H9 (cell line): ENCODE measurements at regions not wholly inside any gene's neighbourhood (a gene's known extent, or its start where the extent isn't known, plus 50 kb on each side); places are given as distances from the start of the nearest gene placed in this dataset.

ENCODE experiments used
- DNase-seq: peaks from one replicate; pipeline ENCODE4 v3.0.0-alpha.2; 2017
- H2AFZ ChIP-seq: one replicate; pipeline ENCODE4 v1.6.1; 2013; ENCODE audit warnings: mild to moderate bottlenecking, low read length, control low read depth, moderate library complexity
- H2AK5ac ChIP-seq: 2 replicates; pipeline ENCODE4 v1.6.1; 2013; ENCODE audit warnings: low read length, control low read depth, mixed read lengths; ENCODE audit not compliant: insufficient read length
- H2BK120ac ChIP-seq: one replicate; pipeline ENCODE4 v1.6.1; 2013; ENCODE audit warnings: low read depth, mild to moderate bottlenecking, low read length, control low read depth, inconsistent platforms; ENCODE audit not compliant: poor library complexity, severe bottlenecking
- H2BK12ac ChIP-seq: 2 replicates; pipeline ENCODE4 v1.6.1; 2013; ENCODE audit warnings: low read length, control low read depth, mixed read lengths, low read depth; ENCODE audit not compliant: insufficient read length
- H2BK15ac ChIP-seq: 2 replicates; pipeline ENCODE4 v1.6.1; 2013; ENCODE audit warnings: low read depth, low read length, control low read depth
- H2BK20ac ChIP-seq: one replicate; pipeline ENCODE4 v1.6.1; 2013; ENCODE audit warnings: low read depth, mild to moderate bottlenecking, low read length, control low read depth, inconsistent platforms; ENCODE audit not compliant: poor library complexity, severe bottlenecking
- H2BK5ac ChIP-seq: 2 replicates; pipeline ENCODE4 v1.6.1; 2013; ENCODE audit warnings: low read length, control low read depth, mixed read lengths; ENCODE audit not compliant: insufficient read length
- H3K14ac ChIP-seq: 2 replicates; pipeline ENCODE4 v1.6.1; 2013; ENCODE audit warnings: low read length, control low read depth; ENCODE audit not compliant: insufficient read depth
- H3K18ac ChIP-seq: 2 replicates; pipeline ENCODE4 v1.6.1; 2013; ENCODE audit warnings: low read depth, mild to moderate bottlenecking, mixed read lengths, low read length, control low read depth; ENCODE audit not compliant: insufficient read length
- H3K23ac ChIP-seq: 2 replicates; pipeline ENCODE4 v1.6.1; 2013; ENCODE audit warnings: low read length, control low read depth, mixed read lengths, low read depth; ENCODE audit not compliant: insufficient read length
- H3K23me2 ChIP-seq: 2 replicates; pipeline ENCODE4 v1.6.1; 2013; ENCODE audit warnings: low read depth, mild to moderate bottlenecking, mixed read lengths, low read length, control low read depth; ENCODE audit not compliant: insufficient read length, poor library complexity, severe bottlenecking
- H3K27ac ChIP-seq: 2 replicates; pipeline ENCODE4 v1.5.1; 2013; ENCODE audit warnings: low read length, control low read depth, mixed read lengths, low read depth; ENCODE audit not compliant: insufficient read length
- H3K27me3 ChIP-seq: 2 replicates; pipeline ENCODE4 v1.6.1; 2013; ENCODE audit warnings: low read length, control low read depth, inconsistent platforms; ENCODE audit not compliant: insufficient read depth
- H3K4ac ChIP-seq: 2 replicates; pipeline ENCODE4 v1.6.1; 2013; ENCODE audit warnings: low read depth, mild to moderate bottlenecking, control low read depth, inconsistent platforms, low read length, moderate library complexity
- H3K4me1 ChIP-seq: 2 replicates; pipeline ENCODE4 v1.6.1; 2013; ENCODE audit warnings: low read length, control low read depth, inconsistent platforms; ENCODE audit not compliant: insufficient read depth
- H3K4me2 ChIP-seq: 2 replicates; pipeline ENCODE4 v1.6.1; 2013; ENCODE audit warnings: low read length, control low read depth, mixed read lengths; ENCODE audit not compliant: insufficient read length, insufficient read depth
- H3K56ac ChIP-seq: 2 replicates; pipeline ENCODE4 v1.6.1; 2013; ENCODE audit warnings: low read depth, mild to moderate bottlenecking, mixed read lengths, low read length, control low read depth; ENCODE audit not compliant: insufficient read length
- H3K79me1 ChIP-seq: 2 replicates; pipeline ENCODE4 v1.6.1; 2013; ENCODE audit warnings: low read depth, mild to moderate bottlenecking, moderate library complexity, low read length, control low read depth, inconsistent platforms; ENCODE audit not compliant: insufficient read depth, poor library complexity, severe bottlenecking
- H3K79me2 ChIP-seq: 2 replicates; pipeline ENCODE4 v1.6.1; 2013; ENCODE audit warnings: low read length, control low read depth, inconsistent platforms; ENCODE audit not compliant: insufficient read depth
- H3K9ac ChIP-seq: 2 replicates; pipeline ENCODE4 v1.6.1; 2013; ENCODE audit warnings: low read length, control low read depth, mixed read lengths; ENCODE audit not compliant: insufficient read length; ENCODE audit errors: extremely low read depth
- H3K9me3 ChIP-seq: one replicate; pipeline ENCODE4 v1.6.1; 2013; ENCODE audit warnings: low read depth, low read length, inconsistent platforms; ENCODE audit not compliant: control insufficient read depth
- H3T11ph ChIP-seq: one replicate; pipeline ENCODE4 v1.6.1; 2013; ENCODE audit warnings: mild to moderate bottlenecking, low read length, control low read depth, inconsistent platforms
- H4K20me1 ChIP-seq: one replicate; pipeline ENCODE4 v1.6.1; 2013; ENCODE audit not compliant: control insufficient read depth, insufficient read length, insufficient read depth
- H4K5ac ChIP-seq: 2 replicates; pipeline ENCODE4 v1.6.1; 2013; ENCODE audit warnings: low read depth, mild to moderate bottlenecking, mixed read lengths, low read length, control low read depth; ENCODE audit not compliant: insufficient read length
- H4K8ac ChIP-seq: replicated peaks from 2 replicates; pipeline ENCODE4 v1.6.1; 2013; ENCODE audit warnings: low read length, control low read depth, mixed read lengths, low read depth; ENCODE audit not compliant: insufficient read length
- H4K91ac ChIP-seq: 2 replicates; pipeline ENCODE4 v1.6.1; 2013; ENCODE audit warnings: low read depth, mild to moderate bottlenecking, moderate library complexity, mixed read lengths, low read length, control low read depth; ENCODE audit not compliant: insufficient read length
- H3K27ac Mint-ChIP-seq, 3 experiments: 2 replicates in 2 of 3; 3 replicates in 1 of 3; pipeline ENCODE4 v1.8.0; 2020 to 2021; ENCODE audit warnings: mixed read lengths in 3 of 3, mild to moderate bottlenecking in 1 of 3, moderate library complexity in 1 of 3
- H3K27me3 Mint-ChIP-seq: 2 replicates; pipeline ENCODE4 v1.8.0; 2021; ENCODE audit warnings: low read depth, mild to moderate bottlenecking, moderate library complexity, mixed read lengths
- H3K36me3 Mint-ChIP-seq, 3 experiments: 2 replicates in 2 of 3; 3 replicates in 1 of 3; pipeline ENCODE4 v1.8.0; 2020 to 2021; ENCODE audit warnings: low read depth in 3 of 3, mixed read lengths in 3 of 3; ENCODE audit not compliant: insufficient read depth in 1 of 3
- H3K4me1 Mint-ChIP-seq, 2 experiments: 2 replicates each; pipeline ENCODE4 v1.8.0; 2020; ENCODE audit warnings: mixed read lengths in 2 of 2
- H3K4me3 Mint-ChIP-seq, 2 experiments: 2 replicates in 1 of 2; 3 replicates in 1 of 2; pipeline ENCODE4 v1.8.0; 2020 to 2021; ENCODE audit warnings: mild to moderate bottlenecking in 2 of 2, mixed read lengths in 2 of 2, moderate library complexity in 1 of 2
- H3K9me3 Mint-ChIP-seq, 2 experiments: 2 replicates in 1 of 2; 3 replicates in 1 of 2; pipeline ENCODE4 v1.8.0; 2020; ENCODE audit warnings: mild to moderate bottlenecking in 2 of 2, mixed read lengths in 2 of 2, moderate library complexity in 1 of 2
- CTCF ChIP-seq: fragments of 200-600 bp; sonication (generic); conservative IDR thresholded peaks from 3 replicates; pipeline ENCODE4 v1.8.0; 2021; ENCODE audit warnings: antibody characterized with exemption, mild to moderate bottlenecking
- WGBS: extraction: QIAGEN DNeasy Blood & Tissue Kit; methylation state at CpG from one replicate; pipeline ENCODE4 v1.1.7; 2013; ENCODE audit warnings: missing lambda C conversion rate, low lambda C conversion rate, mixed read lengths; ENCODE audit not compliant: insufficient read length; ENCODE audit errors: extremely low coverage; 5-methylcytosine and 5-hydroxymethylcytosine counted together

DNA sequence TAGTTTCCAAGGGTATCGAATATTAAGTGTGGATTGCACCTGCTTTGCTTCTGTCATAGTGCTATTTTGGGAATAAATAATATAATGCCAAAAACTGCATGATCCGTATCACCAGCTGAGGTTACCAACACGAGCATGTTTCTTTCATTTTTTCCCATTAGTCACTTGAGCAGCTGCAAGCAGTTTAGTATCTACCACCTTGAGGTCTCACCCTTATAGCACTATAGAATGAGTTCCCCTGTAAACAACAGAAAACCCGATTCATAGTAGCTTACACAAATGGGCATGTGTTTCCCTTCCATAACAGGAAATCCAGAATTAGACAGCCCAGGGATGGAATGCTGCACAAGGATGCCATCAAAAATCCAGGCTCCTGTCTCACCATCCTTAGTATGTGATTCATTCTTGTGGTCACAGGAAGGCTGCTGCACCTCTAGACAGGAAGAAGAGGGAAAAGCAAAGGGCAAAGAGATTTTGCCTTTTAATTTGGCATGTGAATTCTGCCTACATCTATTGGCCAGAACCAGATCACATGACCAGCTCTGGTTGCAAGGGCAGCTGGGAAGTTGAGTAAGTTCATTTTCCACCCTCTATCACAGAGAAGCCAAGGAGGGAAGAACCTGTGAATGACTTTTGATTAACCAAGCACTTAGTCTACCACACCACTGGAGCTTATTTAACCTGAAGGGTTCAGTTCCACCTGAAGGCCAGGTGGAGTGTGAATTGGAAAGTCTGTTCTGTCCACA, 91.3 kb upstream of the SLC25A36 start:
- Histone ChIP-seq H3T11ph (no peak overlapping the region), H2BK12ac (no peak overlapping the region), H4K91ac (no peak overlapping the region), H3K23ac (no peak overlapping the region), H3K4ac (no peak overlapping the region), H3K56ac (no peak overlapping the region), H2AFZ (no peak overlapping the region), H3K9me3 (no peaks in the 10 kb centered on the region), H2BK15ac (no peak overlapping the region), H3K27me3 (no peaks in the 10 kb centered on the region), H3K9ac (no peak overlapping the region), H4K5ac (no peak overlapping the region), H2BK120ac (no peak overlapping the region), H3K79me2 (no peaks in the 10 kb centered on the region), H2BK20ac (no peak overlapping the region), H3K4me1 (no peaks in the 10 kb centered on the region; the same call in 1 of the 2 replicates), H3K18ac (no peak overlapping the region), H2BK5ac (no peak overlapping the region), H3K4me2 (no peak overlapping the region), H3K27ac (no peak overlapping the region), H3K23me2 (no peaks in the 10 kb centered on the region), H2AK5ac (no peak overlapping the region), H4K8ac (no peak overlapping the region), H3K79me1 (no peaks in the 10 kb centered on the region), H4K20me1 (no peaks in the 10 kb centered on the region), H3K14ac (no peak overlapping the region)
- Mint-ChIP-seq H3K4me3 (no peak overlapping the region), H3K27me3 (no peaks in the 10 kb centered on the region; the same call in 1 of the 2 replicates), H3K9me3 (no peaks in the 10 kb centered on the region; a peak in 1 of 5 replicates), H3K36me3 (no peaks in the 10 kb centered on the region), H3K27ac (no peak overlapping the region), H3K4me1 (peaks cover 0 to 1% of the 10 kb centered on the region in 2 experiments; a peak in 3 of 4 replicates)
- whole genome bisulfite sequencing: no CpG with 5 or more reads among the region's 4 CpGs
- TF ChIP-seq CTCF: no peak
- DNase-seq: no peak
